PC-3 (cell line): ENCODE measurements at regions not wholly inside any gene's neighbourhood (a gene's known extent, or its start where the extent isn't known, plus 50 kb on each side); places are given as distances from the start of the nearest gene placed in this dataset.

ENCODE experiments used
- ATAC-seq: fragments of 200-7000 bp; cut with Tn5 transposase; 2 replicates; pipeline ENCODE4 v1.9.1; 2020; ENCODE audit warnings: mild to moderate bottlenecking, moderate library complexity
- BruUV-seq: library from RNA; stranded (reverse); fragments of 400-500 nt; replicated peaks from 2 replicates; lab custom pipeline; 2021; lab: Mats Ljungman, UMichigan
- CTCF ChIA-PET: fragments of 300-600 bp; sonication (Branson Sonifier 250); formaldehyde crosslinking; loops from one replicate; lab custom pipeline; 2022; ENCODE audit warnings: antibody characterized with exemption; lab: Charles Lee
- POLR2A ChIA-PET: fragments of 300-600 bp; sonication (Branson Sonifier 250); formaldehyde crosslinking; loops from one replicate; lab custom pipeline; 2022; ENCODE audit warnings: antibody characterized with exemption; ENCODE audit not compliant: unreplicated experiment; lab: Charles Lee
- DNase-seq: peaks from one replicate; pipeline ENCODE4 v3.0.0-alpha.2; 2015
- H2AFZ ChIP-seq: fragments of 300-600 bp; sonication (generic); 2 replicates; pipeline ENCODE4 v1.6.0; 2016; ENCODE audit warnings: antibody characterized with exemption, low read length
- H3F3A ChIP-seq: fragments of 300-600 bp; sonication (generic); one replicate; pipeline ENCODE4 v1.6.0; 2017; ENCODE audit warnings: antibody characterized with exemption, low read length, control low read depth, mild to moderate bottlenecking; ENCODE audit not compliant: unreplicated experiment
- H3K27ac ChIP-seq: fragments of 300-600 bp; sonication (generic); 2 replicates; pipeline ENCODE4 v1.5.1; 2016; ENCODE audit warnings: mild to moderate bottlenecking, low read length
- H3K27me3 ChIP-seq: fragments of 300-600 bp; sonication (generic); 2 replicates; pipeline ENCODE4 v1.6.1; 2016; ENCODE audit warnings: low read length, mixed read lengths
- H3K36me3 ChIP-seq: fragments of 300-600 bp; sonication (generic); 2 replicates; pipeline ENCODE4 v1.6.1; 2016; ENCODE audit warnings: low read depth, mixed run types, low read length, mixed read lengths
- H3K4me1 ChIP-seq: fragments of 300-600 bp; sonication (generic); 2 replicates; pipeline ENCODE4 v1.5.1; 2016; ENCODE audit warnings: low read length; ENCODE audit not compliant: insufficient read depth
- H3K4me2 ChIP-seq: fragments of 300-600 bp; sonication (generic); 2 replicates; pipeline ENCODE4 v1.6.0; 2016; ENCODE audit warnings: low read length
- H3K4me3 ChIP-seq: fragments of 300-600 bp; sonication (generic); 2 replicates; pipeline ENCODE4 v1.5.1; 2016; ENCODE audit warnings: mild to moderate bottlenecking, low read length, mixed read lengths
- H3K79me2 ChIP-seq: fragments of 300-600 bp; sonication (generic); 2 replicates; pipeline ENCODE4 v1.6.1; 2017; ENCODE audit warnings: low read length, mixed read lengths
- H3K9ac ChIP-seq: fragments of 300-600 bp; sonication (generic); 2 replicates; pipeline ENCODE4 v1.6.0; 2016; ENCODE audit warnings: mild to moderate bottlenecking, low read length
- H3K9me2 ChIP-seq: fragments of 300-600 bp; sonication (generic); replicated peaks from 2 replicates; pipeline ENCODE4 v1.6.1; 2016; ENCODE audit warnings: mixed run types, low read length, mixed read lengths
- H3K9me3 ChIP-seq: fragments of 300-600 bp; sonication (generic); 2 replicates; pipeline ENCODE4 v1.6.1; 2016; ENCODE audit warnings: low read length, mixed read lengths
- H4K20me1 ChIP-seq: fragments of 300-600 bp; sonication (generic); 2 replicates; pipeline ENCODE4 v1.6.1; 2016; ENCODE audit warnings: low read length, mixed read lengths
- EZH2 ChIP-seq: fragments of 300-600 bp; sonication (generic); IDR thresholded peaks from one replicate; pipeline ENCODE4 v1.6.1; 2017; ENCODE audit warnings: antibody characterized with exemption, mild to moderate bottlenecking, low read length; ENCODE audit not compliant: unreplicated experiment
- EZH2phosphoT487 ChIP-seq: fragments of 300-600 bp; sonication (generic); IDR thresholded peaks from 2 replicates; pipeline ENCODE4 v1.6.1; 2018; ENCODE audit warnings: mild to moderate bottlenecking, antibody characterized with exemption, low read length, borderline replicate concordance
- intact Hi-C: fragments of 100-400 bp; cut with micrococcal nuclease; formaldehyde crosslinking; loops from 2 replicates; pipeline ENCODE4 v1.9.0; 2023
- TF ChIP-seq, protein P1 (sequence below): fragments of 300-600 bp; sonication (generic); conservative IDR thresholded peaks from 2 replicates; pipeline ENCODE4 v1.5.1; 2017; ENCODE audit warnings: antibody characterized with exemption, low read depth, mild to moderate bottlenecking, low read length

DNA sequence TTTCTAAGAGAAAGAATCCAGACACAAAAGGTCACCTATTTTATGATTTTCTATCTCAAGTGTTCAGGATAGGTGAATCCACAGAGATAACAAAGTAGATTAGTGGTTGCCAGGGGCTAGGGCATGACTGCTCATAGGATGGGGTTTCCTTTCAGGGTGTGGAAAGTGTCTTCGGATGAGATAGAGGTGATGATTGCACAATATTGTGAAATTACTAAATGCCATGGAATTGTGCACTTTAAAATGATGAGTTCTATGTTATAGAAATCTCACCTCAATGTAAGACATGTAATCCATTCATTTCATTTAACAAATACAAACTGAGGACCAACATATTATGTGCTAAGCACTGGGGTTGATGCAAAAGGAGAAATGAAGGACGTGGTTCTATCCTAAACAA, 76.4 kb upstream of the GALNT17 start:
- H3K9me2 ChIP-seq: no peaks in the 10 kb centered on the region
- CTCF ChIA-PET: no interaction called here
- no peak for DNase-seq
- H4K20me1 ChIP-seq: no peaks in the 10 kb centered on the region
- no peaks in the 10 kb centered on the region for H3K36me3 ChIP-seq
- no peaks in the 10 kb centered on the region for H3F3A ChIP-seq
- intact Hi-C loops: no loop called here
- H3K27me3 ChIP-seq: no peaks in the 10 kb centered on the region
- TF ChIP-seq EZH2phosphoT487 (no peak), EZH2 (no peak)
- TF ChIP-seq, protein P1, sequence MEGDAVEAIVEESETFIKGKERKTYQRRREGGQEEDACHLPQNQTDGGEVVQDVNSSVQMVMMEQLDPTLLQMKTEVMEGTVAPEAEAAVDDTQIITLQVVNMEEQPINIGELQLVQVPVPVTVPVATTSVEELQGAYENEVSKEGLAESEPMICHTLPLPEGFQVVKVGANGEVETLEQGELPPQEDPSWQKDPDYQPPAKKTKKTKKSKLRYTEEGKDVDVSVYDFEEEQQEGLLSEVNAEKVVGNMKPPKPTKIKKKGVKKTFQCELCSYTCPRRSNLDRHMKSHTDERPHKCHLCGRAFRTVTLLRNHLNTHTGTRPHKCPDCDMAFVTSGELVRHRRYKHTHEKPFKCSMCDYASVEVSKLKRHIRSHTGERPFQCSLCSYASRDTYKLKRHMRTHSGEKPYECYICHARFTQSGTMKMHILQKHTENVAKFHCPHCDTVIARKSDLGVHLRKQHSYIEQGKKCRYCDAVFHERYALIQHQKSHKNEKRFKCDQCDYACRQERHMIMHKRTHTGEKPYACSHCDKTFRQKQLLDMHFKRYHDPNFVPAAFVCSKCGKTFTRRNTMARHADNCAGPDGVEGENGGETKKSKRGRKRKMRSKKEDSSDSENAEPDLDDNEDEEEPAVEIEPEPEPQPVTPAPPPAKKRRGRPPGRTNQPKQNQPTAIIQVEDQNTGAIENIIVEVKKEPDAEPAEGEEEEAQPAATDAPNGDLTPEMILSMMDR: no peak
- H3K9ac ChIP-seq: no peak overlapping the region
- H3K4me2 ChIP-seq: no peak overlapping the region
- H3K4me3 ChIP-seq: no peak overlapping the region
- H3K27ac ChIP-seq: no peak overlapping the region
- H3K9me3 ChIP-seq: peaks cover 11% of the 10 kb centered on the region; the same call in 1 of the 2 replicates
- H3K79me2 ChIP-seq: no peaks in the 10 kb centered on the region
- no TSS peak for BruUV-seq
- no peak overlapping the region for H2AFZ ChIP-seq
- H3K4me1 ChIP-seq: no peaks in the 10 kb centered on the region
- POLR2A ChIA-PET: interaction anchor here (0.6 kb wide), 1 partner anchor 950 kb away, joined by 3 read pairs; no protein-coding TSS in a partner anchor
- ATAC-seq: no peak

DNA sequence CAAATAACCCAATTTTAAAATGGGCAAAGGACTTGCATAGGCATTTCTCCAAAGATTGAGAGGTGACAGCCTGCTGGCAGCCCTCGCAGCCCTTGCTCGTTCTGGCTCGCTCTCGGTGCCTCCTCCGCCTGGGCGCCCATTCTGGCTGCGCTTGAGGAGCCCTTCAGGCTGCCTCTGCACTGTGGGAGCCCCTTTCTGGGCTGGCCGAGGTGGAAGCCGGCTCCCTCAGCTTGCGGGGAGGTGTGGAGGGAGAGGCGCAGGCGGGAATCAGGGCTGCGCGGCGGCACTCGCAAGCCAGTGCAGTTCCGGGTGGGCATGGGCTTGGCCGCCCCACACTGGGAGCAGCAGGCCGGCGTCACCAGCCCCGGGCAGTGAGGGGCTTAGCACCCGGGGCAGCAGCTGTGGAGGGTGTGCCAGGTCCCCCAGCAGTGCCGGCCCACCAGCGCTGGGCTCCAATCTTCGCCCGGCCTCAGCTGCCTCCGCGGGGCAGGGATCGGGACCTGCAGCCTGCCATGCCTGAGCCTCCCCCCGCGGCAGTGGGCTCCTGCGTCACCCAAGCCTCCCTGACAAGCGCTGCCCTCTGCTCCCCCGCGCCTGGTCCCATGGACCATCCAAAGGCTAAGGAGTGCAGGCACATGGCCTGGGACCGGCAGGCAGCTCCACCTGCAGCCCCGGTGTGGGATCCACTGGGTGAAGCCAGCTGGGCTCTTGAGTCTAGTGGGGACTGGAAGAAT, 54.0 kb upstream of the GALNT17 start:
- 0 out of 2 replicates have a peak, but pooled peaks cover 4% of the 10 kb centered on the region for H3K9me3 ChIP-seq
- no peaks in the 10 kb centered on the region for H3K79me2 ChIP-seq
- H3K4me1 ChIP-seq: no peaks in the 10 kb centered on the region
- no peak overlapping the region for H3K9ac ChIP-seq
- H3K4me2 ChIP-seq: no peak overlapping the region
- POLR2A ChIA-PET: no interaction called here
- no peak overlapping the region for H3K27ac ChIP-seq
- H3K27me3 ChIP-seq: no peaks in the 10 kb centered on the region
- CTCF ChIA-PET: no interaction called here
- H3K4me3 ChIP-seq: no peak overlapping the region
- no peak for ATAC-seq
- no peaks in the 10 kb centered on the region for H3K9me2 ChIP-seq
- H3K36me3 ChIP-seq: no peaks in the 10 kb centered on the region
- BruUV-seq: no TSS peak
- no peaks in the 10 kb centered on the region for H4K20me1 ChIP-seq
- no peaks in the 10 kb centered on the region for H3F3A ChIP-seq
- H2AFZ ChIP-seq: no peak overlapping the region
- TF ChIP-seq, protein P1: no peak
- TF ChIP-seq EZH2 (no peak), EZH2phosphoT487 (no peak)
- intact Hi-C loops: no loop called here
- no peak for DNase-seq
